Activated CD4-positive, CD25-positive, alpha-beta regulatory T cell treated with anti-CD3 and anti-CD28 coated beads, Interleukin-2, amount 50 U/mL, for 72 hours (primary cell): ENCODE measurements at regions not wholly inside any gene's neighbourhood (a gene's known extent, or its start where the extent isn't known, plus 50 kb on each side); places are given as distances from the start of the nearest gene placed in this dataset.
"Not testable (repeated sequence)": the region's sequence is repeated elsewhere in the genome, so short reads cannot be mapped to it uniquely, and the experiment has no call there.

Experiments
- DNase-seq: peaks from one replicate; pipeline ENCODE4 v3.0.0; 2021

DNA sequence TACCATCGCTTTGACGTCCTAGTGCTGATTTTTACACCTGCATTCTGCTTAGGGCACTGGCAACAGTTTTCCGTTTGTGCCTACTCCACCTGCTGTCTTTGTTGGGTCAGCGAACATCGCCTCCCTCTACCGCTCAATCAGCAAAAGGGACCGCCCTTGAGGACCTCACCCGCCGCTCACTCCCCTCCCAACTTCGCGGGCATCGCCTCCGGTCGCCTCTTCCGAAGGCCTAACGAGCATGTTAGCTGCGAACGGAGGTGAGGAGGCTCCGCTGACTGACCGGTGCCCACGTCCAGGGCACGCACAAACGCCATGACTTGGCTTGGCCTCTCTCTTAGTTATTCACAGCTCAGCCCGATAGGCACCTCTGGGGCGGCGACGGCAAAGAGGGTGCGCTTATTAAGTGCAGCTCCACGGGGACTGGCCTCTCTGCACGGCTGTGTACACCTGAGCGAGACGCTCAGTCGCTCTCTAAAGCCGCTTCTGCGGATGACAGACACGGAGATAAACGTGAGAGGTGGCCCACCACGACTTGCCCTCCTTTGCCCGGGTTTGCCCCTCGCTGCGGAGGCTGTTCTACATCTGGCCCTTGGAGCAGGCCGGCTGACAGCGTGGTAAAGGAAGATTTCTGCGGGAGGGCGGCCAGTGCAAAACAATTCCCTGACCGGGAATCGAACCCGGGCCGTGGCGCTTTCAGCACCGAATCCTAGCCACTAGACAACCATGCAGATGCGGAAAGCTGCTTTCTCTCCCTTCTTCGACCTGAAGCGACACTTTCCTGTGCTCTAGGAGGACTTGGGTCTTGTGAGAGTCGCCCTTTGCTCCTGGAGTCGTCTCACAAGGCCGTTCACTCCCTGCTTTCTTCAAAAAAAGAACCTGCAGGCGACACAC lies 81.6 kb upstream of the FCGR1A start:
- DNase-seq = not testable (repeated sequence)

DNA sequence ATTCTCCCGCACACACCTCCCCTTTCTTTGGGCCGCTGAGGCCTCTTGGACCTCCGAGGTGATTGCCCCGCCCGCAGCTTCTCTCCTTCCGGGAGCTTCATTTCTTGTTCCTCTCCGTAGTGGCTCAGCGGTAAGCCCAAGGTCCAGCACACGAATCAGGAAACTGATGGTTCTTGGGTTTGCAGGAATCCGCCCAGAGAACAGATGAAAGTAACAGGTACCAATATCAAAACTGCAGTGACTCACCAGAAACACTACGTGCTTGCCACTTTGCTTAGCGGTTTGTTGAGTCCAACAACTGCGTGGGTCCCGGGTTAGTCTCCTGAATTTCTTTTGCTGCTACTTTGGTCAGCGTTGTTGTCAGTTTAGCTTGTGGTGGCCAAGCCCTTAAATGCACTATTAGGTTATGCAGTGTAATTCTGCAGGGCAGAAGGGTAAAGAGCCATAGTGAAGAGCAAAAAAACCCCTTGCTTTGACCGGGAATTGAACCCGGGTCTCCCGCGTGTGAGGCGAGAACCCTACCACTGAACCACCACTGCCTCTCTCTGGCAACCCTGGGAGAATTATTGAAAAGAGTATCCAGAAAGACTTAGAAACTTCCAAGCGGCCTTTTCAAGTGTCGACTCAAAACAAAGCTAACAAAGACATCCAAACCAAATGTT lies 74.2 kb upstream of the FCGR1A start:
- not testable (repeated sequence) for DNase-seq

DNA sequence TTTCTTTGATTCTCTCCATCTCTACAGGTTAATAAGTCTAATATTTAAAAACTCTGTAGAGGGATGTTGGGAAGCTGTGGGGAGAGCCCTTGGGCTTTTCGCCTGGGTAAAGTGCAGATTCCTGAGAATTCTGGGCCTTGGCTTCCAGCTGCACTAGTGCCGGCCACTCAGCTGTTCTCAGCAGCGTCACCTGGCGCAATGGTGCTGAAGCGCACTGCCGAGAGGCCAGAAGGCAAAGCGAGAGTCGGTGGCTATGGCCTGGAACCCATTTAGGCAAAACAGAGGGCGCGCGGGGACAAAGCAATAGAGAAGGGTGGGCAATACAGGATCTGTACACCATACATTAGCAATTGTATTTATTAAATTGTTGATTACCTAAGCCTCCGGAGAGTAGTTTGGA lies 70.8 kb upstream of the FCGR1A start:
- DNase-seq = not testable (repeated sequence)

DNA sequence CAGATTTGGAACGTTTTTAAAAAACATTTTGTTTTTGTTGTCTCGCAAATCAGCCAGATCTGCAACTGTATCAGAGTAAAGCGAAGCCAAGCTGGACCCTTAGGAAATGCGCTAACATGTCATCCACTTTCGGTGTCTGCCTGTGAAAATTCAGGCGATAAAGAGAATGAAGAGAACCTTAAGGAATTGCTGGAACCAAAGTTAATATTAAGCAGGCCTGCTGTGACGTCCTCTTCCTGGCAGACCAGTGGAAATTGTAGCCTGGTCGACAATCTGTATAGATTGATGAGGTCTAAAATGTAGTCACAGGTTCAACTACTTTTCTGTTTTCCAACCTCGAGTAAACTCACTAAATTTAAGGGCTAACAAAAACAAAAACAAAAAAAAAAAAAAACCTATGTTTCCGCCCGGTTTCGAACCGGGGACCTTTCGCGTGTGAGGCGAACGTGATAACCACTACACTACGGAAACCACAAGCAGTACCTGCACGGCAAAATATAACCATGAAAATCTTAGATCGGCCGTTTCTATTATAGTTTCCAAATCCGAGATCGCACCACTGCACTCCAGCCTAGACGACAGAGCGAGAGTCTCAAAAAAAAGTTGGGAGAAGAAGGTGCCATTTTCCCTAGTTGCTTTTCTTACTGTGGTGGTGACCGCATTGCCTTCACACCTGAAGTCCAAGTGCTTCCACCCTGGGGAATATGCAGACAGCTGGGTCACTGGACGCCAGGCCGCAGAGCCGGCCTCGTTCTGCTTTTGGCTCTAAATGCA lies 70.2 kb upstream of the FCGR1A start:
- DNase-seq = peak; percentile 27

DNA sequence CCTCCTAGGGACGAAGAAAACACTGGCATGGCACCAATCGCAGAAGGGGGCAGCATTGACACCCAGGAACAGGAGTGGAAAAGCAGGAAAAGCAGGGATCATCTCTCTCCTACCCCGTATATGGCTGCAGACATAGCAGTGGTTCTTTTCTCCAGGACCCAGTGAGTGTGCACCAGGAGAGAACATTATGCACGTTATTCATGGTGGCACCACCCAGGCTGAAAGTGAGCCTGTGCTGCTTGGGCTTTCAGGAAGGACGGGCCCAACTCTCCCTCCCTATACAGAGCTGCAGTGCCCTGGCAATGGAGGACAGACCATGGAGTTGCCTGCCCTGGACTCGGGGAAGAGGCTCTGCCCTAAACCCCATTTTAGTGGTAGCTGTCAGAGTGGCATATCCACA lies 69.0 kb upstream of the FCGR1A start:
- DNase-seq = not testable (repeated sequence)

DNA sequence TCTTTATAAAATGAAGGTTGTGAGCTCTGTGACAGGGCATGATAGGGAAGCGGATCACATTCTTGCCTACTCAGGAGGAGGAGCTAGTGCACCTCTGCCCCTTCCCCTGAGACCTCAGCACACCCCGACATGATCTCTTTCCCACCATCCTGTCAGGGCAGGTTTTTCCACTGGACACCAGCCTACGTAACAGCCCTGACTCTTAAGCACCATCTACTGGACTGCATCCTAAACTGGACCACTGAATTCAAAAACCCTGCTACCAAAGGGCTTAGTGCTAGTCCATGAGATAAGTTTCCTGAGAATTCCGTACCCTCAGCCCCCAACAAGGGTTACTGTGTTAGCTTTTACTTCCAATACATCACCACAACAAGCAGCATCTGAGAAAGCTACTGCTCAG lies 68.5 kb upstream of the FCGR1A start:
- DNase-seq = not testable (repeated sequence)

DNA sequence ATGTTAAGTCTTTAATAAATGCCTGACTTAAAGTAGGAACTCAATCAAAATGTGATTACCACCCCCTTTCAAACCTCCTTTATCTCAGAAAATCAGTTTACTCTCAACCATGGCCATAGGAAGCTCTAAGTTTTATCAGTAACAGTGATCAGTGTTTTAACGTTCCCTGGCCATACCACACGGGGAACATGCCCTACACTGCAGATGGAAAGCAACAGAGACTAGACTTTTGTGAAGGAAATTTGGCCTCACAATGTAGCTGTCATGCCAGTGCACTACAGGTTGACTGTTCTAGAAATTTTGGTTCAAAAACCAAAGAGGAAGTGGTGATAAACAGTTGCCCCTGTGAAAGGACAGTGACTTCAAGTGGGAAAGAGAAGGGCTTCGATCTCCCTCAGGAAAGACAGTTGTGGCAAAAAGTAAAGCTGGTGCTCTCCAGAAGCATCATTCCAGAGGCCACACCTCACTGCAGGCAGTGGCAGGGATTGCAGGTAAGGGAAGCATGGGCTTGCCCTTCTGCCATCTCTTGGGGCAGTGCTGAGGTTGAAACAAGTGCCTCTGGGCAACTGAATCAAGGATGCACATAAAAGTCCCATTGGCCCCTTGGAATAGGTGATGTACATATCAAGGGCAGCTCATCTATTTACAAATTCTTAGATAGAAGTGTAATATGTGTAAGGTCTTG lies 57.7 kb upstream of the FCGR1A start:
- DNase-seq = not testable (repeated sequence)

DNA sequence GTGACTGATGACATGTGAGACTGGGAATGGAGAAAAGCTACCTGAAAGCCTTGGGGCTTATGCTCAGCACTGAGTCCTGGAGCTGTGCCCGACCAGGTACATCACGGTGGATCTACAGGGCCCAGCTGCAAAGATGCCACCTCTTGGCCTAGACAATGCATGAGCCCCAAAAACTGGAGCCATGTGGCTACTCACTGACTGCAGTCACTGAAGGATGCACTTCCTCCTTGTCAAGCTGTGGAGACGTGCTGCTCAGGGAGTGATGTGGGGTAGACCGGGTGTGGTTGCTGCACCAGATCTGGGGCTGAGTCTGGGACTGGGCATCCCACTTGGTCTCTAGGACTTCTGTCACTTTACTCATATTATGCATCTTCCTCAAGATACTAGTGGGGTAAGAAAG lies 55.8 kb upstream of the FCGR1A start:
- not testable (repeated sequence) for DNase-seq

DNA sequence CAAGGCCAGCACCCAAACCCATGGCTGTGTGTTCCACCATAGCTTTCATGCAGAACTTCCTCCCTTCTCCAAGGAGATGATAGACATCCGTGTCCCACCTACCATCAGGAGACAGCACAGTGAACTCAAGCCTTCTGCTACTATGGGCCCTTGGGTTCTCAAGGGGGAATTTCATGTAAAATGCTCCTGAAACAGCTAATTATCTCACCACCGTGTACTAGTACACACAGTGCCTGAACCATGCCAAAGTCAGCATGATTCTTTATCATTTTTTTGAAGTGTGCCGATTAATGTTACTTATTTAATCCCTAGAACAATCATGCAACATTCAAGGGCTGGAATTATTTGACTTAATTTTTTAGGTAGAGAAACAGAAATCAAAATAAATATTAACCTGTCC lies 53.9 kb upstream of the FCGR1A start:
- not testable (repeated sequence) for DNase-seq
